ENCODE measurements at regions not wholly inside any gene's neighbourhood (a gene's known extent, or its start where the extent isn't known, plus 50 kb on each side); places are given as distances from the start of the nearest gene placed in this dataset.

DNA sequence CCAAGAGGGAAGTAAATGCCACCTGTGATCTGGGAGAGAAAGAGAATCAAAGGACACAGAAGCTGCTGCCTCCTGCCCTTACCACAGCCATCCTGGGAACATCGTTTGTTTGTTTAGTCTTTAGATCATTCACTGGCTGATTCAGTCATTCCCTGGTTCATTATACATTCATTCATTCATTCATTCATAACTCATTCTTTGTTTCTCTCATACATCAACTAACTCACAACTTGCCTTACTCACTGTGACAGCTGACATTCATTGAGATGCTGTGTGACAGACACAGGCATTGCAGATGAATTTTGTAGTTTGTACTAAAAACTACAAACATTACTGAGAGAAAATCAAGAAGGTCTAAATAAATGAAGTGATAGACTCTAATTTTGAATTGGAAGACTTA is 291.0 kb upstream of the TNRC6C start:
- Histone ChIP-seq H3K4me3 (ENCODE audit: low read length) (peak overlapping the region; percentile 58), H3K27me3 (ENCODE audit: control insufficient read depth in 1 of 2, insufficient read depth in 2 of 2, low read length in 2 of 2) (no peaks in the 10 kb centered on the region), H3K27ac (ENCODE audit: low read depth in 1 of 2, low read length in 2 of 2) (peak overlapping the region; percentile 66 to 72), H3K36me3 (ENCODE audit: insufficient read depth, low read length) (peaks cover 8% of the 10 kb centered on the region), H3K9me3 (ENCODE audit: control insufficient read depth in 1 of 2, insufficient read depth in 1 of 2, low read length in 2 of 2) (peaks cover 0 to 8% of the 10 kb centered on the region in 2 experiments), H3K4me1 (ENCODE audit: insufficient read depth, low read length) (peaks cover 26% of the 10 kb centered on the region)
- TF ChIP-seq, protein P1, sequence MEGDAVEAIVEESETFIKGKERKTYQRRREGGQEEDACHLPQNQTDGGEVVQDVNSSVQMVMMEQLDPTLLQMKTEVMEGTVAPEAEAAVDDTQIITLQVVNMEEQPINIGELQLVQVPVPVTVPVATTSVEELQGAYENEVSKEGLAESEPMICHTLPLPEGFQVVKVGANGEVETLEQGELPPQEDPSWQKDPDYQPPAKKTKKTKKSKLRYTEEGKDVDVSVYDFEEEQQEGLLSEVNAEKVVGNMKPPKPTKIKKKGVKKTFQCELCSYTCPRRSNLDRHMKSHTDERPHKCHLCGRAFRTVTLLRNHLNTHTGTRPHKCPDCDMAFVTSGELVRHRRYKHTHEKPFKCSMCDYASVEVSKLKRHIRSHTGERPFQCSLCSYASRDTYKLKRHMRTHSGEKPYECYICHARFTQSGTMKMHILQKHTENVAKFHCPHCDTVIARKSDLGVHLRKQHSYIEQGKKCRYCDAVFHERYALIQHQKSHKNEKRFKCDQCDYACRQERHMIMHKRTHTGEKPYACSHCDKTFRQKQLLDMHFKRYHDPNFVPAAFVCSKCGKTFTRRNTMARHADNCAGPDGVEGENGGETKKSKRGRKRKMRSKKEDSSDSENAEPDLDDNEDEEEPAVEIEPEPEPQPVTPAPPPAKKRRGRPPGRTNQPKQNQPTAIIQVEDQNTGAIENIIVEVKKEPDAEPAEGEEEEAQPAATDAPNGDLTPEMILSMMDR (IDR thresholded peaks at IDR 0.05), result no peak
- POLR2A ChIA-PET, result interaction anchor here (0.7 to 3.7 kb wide), 23 partner anchors 10 to 527 kb away, joined by 3 to 70 read pairs (median 4); partner anchors contain the start of genes SEC14L1 and TNRC6C
- ATAC-seq (ENCODE audit: poor library complexity) (peak; percentile 3), DNase-seq (no peak)
- Mint-ChIP-seq H3K27ac (peak overlapping the region; percentile 93), H3K36me3 (ENCODE audit: low read depth) (no peaks in the 10 kb centered on the region), H3K27me3 (no peaks in the 10 kb centered on the region), H3K4me3 (peak overlapping the region; percentile 82), H3K9me3 (peaks cover 7% of the 10 kb centered on the region), H3K4me1 (ENCODE audit: low read depth) (peaks cover 53% of the 10 kb centered on the region)
- CTCF ChIA-PET, result interaction anchor here (1.4 kb wide), 1 partner anchor 346 kb away, joined by 5 read pairs; no protein-coding TSS in a partner anchor
- intact Hi-C loops (cut with DNase I, micrococcal nuclease), result loop anchor here (2.0 to 5.0 kb wide), 3 partner anchors 23 to 290 kb away; partner anchors contain the start of gene TNRC6C (in 1 of the 2)

DNA sequence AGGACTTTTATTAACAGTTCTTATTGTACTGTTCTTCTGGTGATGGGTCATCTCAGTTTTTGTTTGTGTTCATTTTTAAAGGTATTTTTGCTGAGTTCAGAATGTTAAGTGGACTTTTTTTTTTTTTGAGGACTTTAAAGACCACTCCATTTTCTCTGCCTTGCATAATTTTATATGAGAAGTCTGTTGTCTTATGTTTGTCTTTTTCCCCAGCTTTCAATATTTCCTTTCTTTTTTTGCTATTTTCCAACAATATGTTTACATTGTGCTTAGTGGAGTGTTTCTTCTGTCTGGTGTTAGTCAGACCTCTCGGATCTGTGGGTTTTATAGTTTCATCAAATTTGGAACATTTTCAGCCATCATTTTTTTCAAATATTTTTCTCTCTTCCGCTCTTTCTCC is 290.0 kb upstream of the TNRC6C start:
- no peaks in the 10 kb centered on the region for H3K27me3 Mint-ChIP-seq
- H3K4me1 Mint-ChIP-seq (ENCODE audit: low read depth), result peaks cover 53% of the 10 kb centered on the region
- DNase-seq (no peak), ATAC-seq (ENCODE audit: poor library complexity) (no peak)
- peak overlapping the region; percentile 93 for H3K27ac Mint-ChIP-seq
- Histone ChIP-seq H3K27ac (ENCODE audit: low read depth in 1 of 2, low read length in 2 of 2) (no peak overlapping the region), H3K9me3 (ENCODE audit: control insufficient read depth in 1 of 2, insufficient read depth in 1 of 2, low read length in 2 of 2) (peaks cover 0 to 8% of the 10 kb centered on the region in 2 experiments), H3K27me3 (ENCODE audit: control insufficient read depth in 1 of 2, insufficient read depth in 2 of 2, low read length in 2 of 2) (no peaks in the 10 kb centered on the region), H3K36me3 (ENCODE audit: insufficient read depth, low read length) (peaks cover 18% of the 10 kb centered on the region), H3K4me1 (ENCODE audit: insufficient read depth, low read length) (peaks cover 28% of the 10 kb centered on the region), H3K4me3 (ENCODE audit: low read length) (no peak overlapping the region)
- peak overlapping the region; percentile 70 for H3K4me3 Mint-ChIP-seq
- TF ChIP-seq, protein P1 (IDR thresholded peaks at IDR 0.05), result no peak
- peaks cover 7% of the 10 kb centered on the region for H3K9me3 Mint-ChIP-seq
- ChIA-PET POLR2A (interaction anchor here (3.7 kb wide), 1 partner anchor 22 kb away, joined by 43 read pairs; no protein-coding TSS in a partner anchor), CTCF (interaction anchor here (0.5 kb wide), 1 partner anchor 84 kb away, joined by 3 read pairs; no protein-coding TSS in a partner anchor)
- H3K36me3 Mint-ChIP-seq (ENCODE audit: low read depth), result no peaks in the 10 kb centered on the region
- intact Hi-C loops (cut with DNase I, micrococcal nuclease), result loop anchor here (5.0 kb wide), 2 partner anchors 219 to 289 kb away; partner anchors contain the start of gene TNRC6C (in 1 of the 2)

DNA sequence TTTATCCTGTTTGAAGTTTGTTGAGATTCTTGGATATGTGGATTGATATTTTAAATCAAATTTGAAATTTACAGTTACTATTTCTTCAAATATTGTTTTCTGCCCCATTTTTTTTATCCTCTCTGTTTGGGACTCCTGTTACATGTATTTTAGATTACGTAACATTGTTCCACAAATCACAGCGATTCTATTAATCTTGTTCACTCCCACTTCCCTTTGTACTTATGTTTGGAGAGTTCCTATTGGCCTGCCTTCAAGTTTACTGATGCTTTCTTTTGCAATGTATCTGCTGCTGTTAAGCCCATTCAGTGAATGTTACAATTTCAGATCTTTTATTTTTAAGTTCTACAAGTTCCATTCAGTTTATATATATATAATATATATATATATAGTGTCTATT is 288.3 kb upstream of the TNRC6C start:
- H3K4me3 ChIP-seq (ENCODE audit: low read length), result no peak overlapping the region
- peaks cover 28% of the 10 kb centered on the region for H3K4me1 ChIP-seq (ENCODE audit: insufficient read depth, low read length)
- Mint-ChIP-seq H3K4me1 (ENCODE audit: low read depth) (peaks cover 44% of the 10 kb centered on the region), H3K36me3 (ENCODE audit: low read depth) (no peaks in the 10 kb centered on the region), H3K27me3 (no peaks in the 10 kb centered on the region), H3K27ac (peak overlapping the region; percentile 21), H3K9me3 (peaks cover 7% of the 10 kb centered on the region), H3K4me3 (no peak overlapping the region)
- DNase-seq (no peak), ATAC-seq (ENCODE audit: poor library complexity) (no peak)
- peaks cover 33% of the 10 kb centered on the region for H3K36me3 ChIP-seq (ENCODE audit: insufficient read depth, low read length)
- H3K9me3 ChIP-seq (ENCODE audit: control insufficient read depth in 1 of 2, insufficient read depth in 1 of 2, low read length in 2 of 2), result peaks cover 0 to 8% of the 10 kb centered on the region in 2 experiments
- intact Hi-C loops (cut with DNase I, micrococcal nuclease), result no loop called here
- H3K27ac ChIP-seq (ENCODE audit: low read depth in 1 of 2, low read length in 2 of 2), result no peak overlapping the region
- TF ChIP-seq, protein P1 (IDR thresholded peaks at IDR 0.05), result no peak
- POLR2A ChIA-PET, result no interaction called here
- H3K27me3 ChIP-seq (ENCODE audit: control insufficient read depth in 1 of 2, insufficient read depth in 2 of 2, low read length in 2 of 2), result no peaks in the 10 kb centered on the region
- CTCF ChIA-PET, result no interaction called here
